Nephron progenitor cell (in vitro differentiated cells): ENCODE measurements at regions not wholly inside any gene's neighbourhood (a gene's known extent, or its start where the extent isn't known, plus 50 kb on each side); places are given as distances from the start of the nearest gene placed in this dataset.

Experiments used
- DNase-seq: peaks from one replicate; pipeline ENCODE4 v3.0.0; 2021
- H3K27ac Mint-ChIP-seq: 2 replicates; pipeline ENCODE4 v1.8.0; 2021; ENCODE audit warnings: mild to moderate bottlenecking, moderate library complexity, mixed read lengths
- H3K27me3 Mint-ChIP-seq: 2 replicates; pipeline ENCODE4 v1.8.0; 2021; ENCODE audit warnings: mild to moderate bottlenecking, low read depth, mixed read lengths; ENCODE audit not compliant: poor library complexity
- H3K36me3 Mint-ChIP-seq: 2 replicates; pipeline ENCODE4 v1.8.0; 2021; ENCODE audit warnings: low read depth, mixed read lengths
- H3K4me1 Mint-ChIP-seq: 2 replicates; pipeline ENCODE4 v1.8.0; 2021; ENCODE audit warnings: mixed read lengths
- H3K4me3 Mint-ChIP-seq: 2 replicates; pipeline ENCODE4 v1.8.0; 2021; ENCODE audit warnings: mild to moderate bottlenecking, moderate library complexity, mixed read lengths
- H3K9me3 Mint-ChIP-seq: 2 replicates; pipeline ENCODE4 v1.8.0; 2021; ENCODE audit warnings: mild to moderate bottlenecking, moderate library complexity, mixed read lengths
- CTCF ChIP-seq: fragments of 200-600 bp; sonication (generic); IDR thresholded peaks from 2 replicates; pipeline ENCODE4 v1.5.0; 2021; ENCODE audit warnings: antibody characterized with exemption

GRCh38 chr9:68625559-68625958 is 79.5 kb upstream of the PIP5K1B start:
- no peak for TF ChIP-seq CTCF
- DNase-seq: no peak
- H3K4me1 Mint-ChIP-seq: peaks cover 4% of the 10 kb centered on the region
- H3K36me3 Mint-ChIP-seq: no peaks in the 10 kb centered on the region
- no peaks in the 10 kb centered on the region for H3K27me3 Mint-ChIP-seq
- no peak overlapping the region for H3K4me3 Mint-ChIP-seq
- no peaks in the 10 kb centered on the region for H3K9me3 Mint-ChIP-seq
- no peak overlapping the region for H3K27ac Mint-ChIP-seq

GRCh38 chr9:68626526-68626925 is 78.5 kb upstream of the PIP5K1B start:
- no peak for TF ChIP-seq CTCF
- Mint-ChIP-seq H3K4me3 (no peak overlapping the region), H3K27me3 (no peaks in the 10 kb centered on the region), H3K27ac (no peak overlapping the region), H3K36me3 (no peaks in the 10 kb centered on the region), H3K4me1 (peaks cover 4% of the 10 kb centered on the region), H3K9me3 (no peaks in the 10 kb centered on the region)
- DNase-seq: no peak

- no peak for TF ChIP-seq CTCF
- Mint-ChIP-seq H3K36me3 (no peaks in the 10 kb centered on the region), H3K4me1 (peaks cover 4% of the 10 kb centered on the region), H3K4me3 (no peak overlapping the region), H3K27ac (no peak overlapping the region), H3K27me3 (no peaks in the 10 kb centered on the region), H3K9me3 (no peaks in the 10 kb centered on the region)
- no peak for DNase-seq
These were observed 77.9 kb upstream of the PIP5K1B start for GRCh38 chr9:68627104-68627503.

GRCh38 chr9:68627594-68627993 is 77.4 kb upstream of the PIP5K1B start:
- H3K36me3 Mint-ChIP-seq: no peaks in the 10 kb centered on the region

GRCh38 chr9:68629042-68629441 is 76.0 kb upstream of the PIP5K1B start:
- DNase-seq: no peak
- no peaks in the 10 kb centered on the region for H3K27me3 Mint-ChIP-seq

More at GRCh38 chr9:68627594-68627993, 77.4 kb upstream of the PIP5K1B start:
- H3K4me1 Mint-ChIP-seq: peaks cover 4% of the 10 kb centered on the region
- no peak for DNase-seq
- H3K27me3 Mint-ChIP-seq: no peaks in the 10 kb centered on the region
- H3K27ac Mint-ChIP-seq: no peak overlapping the region
- H3K4me3 Mint-ChIP-seq: no peak overlapping the region
- H3K9me3 Mint-ChIP-seq: no peaks in the 10 kb centered on the region
- no peak for TF ChIP-seq CTCF

More at GRCh38 chr9:68629042-68629441, 76.0 kb upstream of the PIP5K1B start:
- Mint-ChIP-seq H3K4me1 (peaks cover 4% of the 10 kb centered on the region), H3K4me3 (no peak overlapping the region), H3K9me3 (no peaks in the 10 kb centered on the region), H3K36me3 (no peaks in the 10 kb centered on the region), H3K27ac (no peak overlapping the region)
- no peak for TF ChIP-seq CTCF
